Stimulated activated CD8-positive, alpha-beta memory T cell treated with anti-CD3 and anti-CD28 coated beads, Interleukin-15, amount 100 ng/mL, for 1 hour (primary cell): ENCODE measurements at regions not wholly inside any gene's neighbourhood (a gene's known extent, or its start where the extent isn't known, plus 50 kb on each side); places are given as distances from the start of the nearest gene placed in this dataset.

ENCODE experiments used
- DNase-seq: peaks from one replicate; pipeline ENCODE4 v3.0.0-alpha.2; 2020; ENCODE audit warnings: low read depth

DNA sequence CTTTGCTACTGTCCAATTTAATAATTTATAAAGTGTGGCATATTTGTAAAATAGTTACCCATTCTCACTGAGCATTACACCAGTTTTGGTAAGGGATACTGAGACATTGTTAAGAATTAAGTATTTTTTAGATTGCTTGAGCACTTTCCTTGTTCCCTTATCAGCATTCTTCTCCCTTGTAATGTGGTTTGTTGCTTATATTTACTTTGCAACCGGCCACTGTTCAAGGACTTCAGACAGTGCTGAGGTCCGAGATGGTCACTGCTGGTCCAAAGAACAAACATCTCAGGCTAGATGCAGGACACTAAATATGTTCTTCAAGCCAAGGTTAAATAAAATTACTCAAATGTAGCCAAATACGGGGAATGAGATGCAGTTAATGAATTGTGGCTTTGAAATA, 161.4 kb downstream of the TM9SF2 start:
- no peak for DNase-seq

- no peak for DNase-seq
These were observed 160.5 kb downstream of the TM9SF2 start for GRCh38 chr13:99661791-99662190.

- DNase-seq, result no peak
These were observed 158.7 kb downstream of the TM9SF2 start for GRCh38 chr13:99659866-99660554.

DNA sequence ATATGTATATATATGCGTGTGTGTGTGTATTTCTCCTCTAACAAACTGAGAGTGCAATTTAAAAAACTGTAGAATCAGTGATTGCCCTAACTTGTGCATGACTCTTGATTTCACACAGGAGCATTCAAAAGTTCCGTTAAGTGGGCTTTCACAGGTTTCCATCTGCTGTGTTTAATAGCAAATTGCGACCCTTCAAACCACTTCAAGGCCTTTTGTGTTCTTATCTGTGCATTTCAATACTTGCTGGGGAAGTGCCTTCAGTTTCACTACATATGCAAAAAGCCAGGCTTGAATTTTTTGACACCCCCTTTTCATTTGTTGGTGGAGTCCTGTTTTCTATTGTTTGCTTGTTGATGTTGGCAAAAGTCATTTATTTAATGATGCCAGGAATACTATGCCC, 158.0 kb downstream of the TM9SF2 start:
- DNase-seq, result no peak

GRCh38 chr13:99658261-99658991, 157.2 kb downstream of the TM9SF2 start:
- peak; percentile 15 for DNase-seq

DNA sequence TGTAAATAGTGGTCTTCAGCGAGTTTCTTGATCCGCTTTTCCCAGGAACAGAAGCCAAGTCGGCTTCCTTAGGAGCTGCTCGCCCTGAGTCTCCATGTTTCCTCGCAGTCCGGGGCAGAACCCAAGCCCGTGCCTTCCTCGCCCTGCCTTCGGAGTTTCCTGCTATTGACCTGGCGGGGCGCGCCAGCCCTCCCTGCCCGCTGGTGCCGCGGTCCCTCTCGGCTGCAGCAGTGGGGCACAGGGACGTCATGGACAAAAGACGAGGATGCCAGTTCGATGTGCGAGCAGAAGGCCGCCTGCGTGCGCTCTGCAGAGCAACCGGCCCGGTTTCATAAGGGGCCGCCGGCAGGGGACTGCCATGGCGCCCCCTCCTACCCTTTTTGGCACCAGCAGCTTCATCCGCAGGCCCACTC, 156.6 kb downstream of the TM9SF2 start:
- no peak for DNase-seq

DNA sequence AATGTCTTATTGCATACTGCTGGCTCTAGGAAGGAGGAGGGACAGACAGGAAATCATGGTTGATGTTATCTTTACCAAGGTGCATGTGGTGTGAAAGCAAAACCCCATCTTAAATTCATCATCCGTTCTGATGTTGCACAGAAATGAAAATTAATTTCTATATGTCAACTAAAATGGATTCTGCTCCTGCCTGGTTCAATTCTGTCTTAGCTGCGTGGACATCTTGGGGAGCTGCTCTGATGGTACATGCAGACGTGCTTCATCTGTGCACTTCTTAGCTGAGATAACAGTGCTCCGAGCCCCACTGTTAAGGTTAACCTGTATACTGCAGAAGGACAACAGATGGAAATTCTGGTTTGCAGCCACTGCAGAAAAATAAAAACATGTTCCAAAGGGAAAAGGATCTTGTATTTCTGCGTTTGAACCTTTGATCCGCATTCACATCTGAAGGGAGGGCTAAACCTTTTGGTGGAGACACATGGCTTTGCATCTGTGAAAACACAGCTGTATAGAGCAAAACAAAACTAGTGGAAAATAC, 155.6 kb downstream of the TM9SF2 start:
- no peak for DNase-seq

- DNase-seq, result peak; percentile 80
These were observed 154.9 kb downstream of the TM9SF2 start for GRCh38 chr13:99656092-99656745.

DNA sequence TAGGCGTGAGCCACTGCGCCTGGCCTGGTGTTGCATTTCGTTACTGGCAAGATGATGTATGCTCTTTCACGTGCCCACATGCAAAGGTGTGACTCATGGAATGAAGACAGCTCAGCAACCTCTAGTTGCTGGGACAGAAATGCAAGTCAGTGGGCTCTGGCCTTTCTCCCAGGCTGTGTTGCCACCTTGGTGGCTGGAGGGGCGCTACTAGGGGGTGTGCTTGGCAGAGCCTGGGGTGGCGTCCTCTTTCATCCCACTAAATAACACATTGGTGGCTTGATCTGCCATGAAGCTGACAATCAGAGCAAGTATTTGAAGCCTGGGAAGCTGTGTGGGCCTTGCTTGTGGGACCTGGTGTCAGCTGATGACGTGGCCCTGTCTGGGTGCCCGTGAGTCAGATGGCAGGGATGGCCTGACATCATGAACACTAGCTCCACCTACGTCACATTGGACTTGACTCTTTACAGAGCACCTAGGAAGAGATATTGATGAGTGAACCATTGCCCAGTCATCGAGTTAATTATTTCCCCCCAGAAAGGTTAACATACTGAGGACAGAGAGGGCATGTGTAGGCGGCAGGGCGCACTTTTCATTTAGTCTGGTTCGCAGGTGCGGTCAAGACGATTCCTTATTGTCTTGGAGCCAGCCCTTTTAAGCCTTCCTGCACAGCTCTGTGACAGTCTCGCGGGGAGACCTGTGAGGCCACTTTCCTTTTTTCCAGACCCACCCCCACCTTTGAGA, 154.2 kb downstream of the TM9SF2 start:
- DNase-seq, result no peak

DNA sequence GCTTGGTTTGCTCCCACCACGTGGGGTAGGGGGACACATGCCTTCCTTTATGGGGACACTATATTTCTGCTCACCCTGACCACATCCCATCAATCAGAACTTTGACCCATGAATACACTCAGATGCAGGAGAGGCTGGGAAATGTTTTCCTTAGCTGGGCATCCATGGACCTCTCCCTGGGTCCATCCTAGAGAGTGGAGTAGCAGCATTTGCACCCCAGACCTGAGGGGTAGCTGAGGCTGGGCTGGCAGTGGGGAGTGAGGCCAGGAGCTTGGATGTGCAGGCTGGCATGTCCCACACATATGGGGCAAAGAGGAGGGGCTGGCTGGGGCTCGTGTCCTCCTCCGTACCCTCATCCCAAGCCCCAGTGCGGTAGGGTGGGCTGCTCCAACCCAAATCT, 152.8 kb downstream of the TM9SF2 start:
- no peak for DNase-seq

GRCh38 chr13:99653526-99653925, 152.3 kb downstream of the TM9SF2 start:
- DNase-seq, result no peak

- no peak for DNase-seq
These were observed 151.6 kb downstream of the TM9SF2 start for GRCh38 chr13:99652901-99653300.

GRCh38 chr13:99652141-99652540, 150.9 kb downstream of the TM9SF2 start:
- DNase-seq, result no peak

GRCh38 chr13:99651016-99651415, 149.7 kb downstream of the TM9SF2 start:
- no peak for DNase-seq

DNA sequence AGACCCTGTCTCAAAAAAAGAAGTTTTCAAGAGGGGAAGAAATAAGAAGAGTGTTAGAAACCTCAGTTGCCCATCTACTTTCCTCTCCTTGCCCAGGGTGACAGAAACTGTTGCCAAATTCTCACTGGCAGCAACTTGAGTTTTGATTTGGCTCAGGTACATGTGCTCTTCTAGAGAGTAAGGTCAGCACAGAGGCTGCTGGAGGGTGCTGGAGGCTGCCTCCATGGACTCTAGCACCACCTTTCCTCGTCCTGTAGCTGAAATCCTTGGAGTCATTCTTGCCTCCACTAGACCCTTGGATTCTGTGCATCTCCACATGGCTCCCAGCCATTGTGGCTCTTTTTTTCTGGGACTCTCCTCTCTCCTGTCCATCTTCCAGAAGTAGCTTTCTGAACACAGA, 149.1 kb downstream of the TM9SF2 start:
- DNase-seq, result no peak

DNA sequence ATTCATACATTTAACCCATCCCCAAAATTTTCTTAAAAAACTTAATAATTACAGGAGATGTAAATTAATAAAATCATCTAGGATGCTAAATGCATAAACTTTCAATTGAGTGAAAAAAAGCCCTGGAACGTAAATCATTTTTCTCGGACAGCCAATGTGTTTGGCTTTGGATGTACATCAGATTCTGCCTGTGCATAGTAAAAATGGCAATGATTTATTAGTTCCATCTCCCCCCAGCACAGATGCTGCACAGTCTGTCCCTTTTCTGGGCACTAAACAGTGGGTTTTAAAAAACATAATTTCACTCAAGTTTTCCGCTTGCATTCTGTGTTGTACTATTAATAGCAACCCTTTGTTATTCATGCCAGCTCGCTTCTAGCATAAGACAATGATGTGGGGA, 147.7 kb downstream of the TM9SF2 start:
- DNase-seq, result no peak

DNA sequence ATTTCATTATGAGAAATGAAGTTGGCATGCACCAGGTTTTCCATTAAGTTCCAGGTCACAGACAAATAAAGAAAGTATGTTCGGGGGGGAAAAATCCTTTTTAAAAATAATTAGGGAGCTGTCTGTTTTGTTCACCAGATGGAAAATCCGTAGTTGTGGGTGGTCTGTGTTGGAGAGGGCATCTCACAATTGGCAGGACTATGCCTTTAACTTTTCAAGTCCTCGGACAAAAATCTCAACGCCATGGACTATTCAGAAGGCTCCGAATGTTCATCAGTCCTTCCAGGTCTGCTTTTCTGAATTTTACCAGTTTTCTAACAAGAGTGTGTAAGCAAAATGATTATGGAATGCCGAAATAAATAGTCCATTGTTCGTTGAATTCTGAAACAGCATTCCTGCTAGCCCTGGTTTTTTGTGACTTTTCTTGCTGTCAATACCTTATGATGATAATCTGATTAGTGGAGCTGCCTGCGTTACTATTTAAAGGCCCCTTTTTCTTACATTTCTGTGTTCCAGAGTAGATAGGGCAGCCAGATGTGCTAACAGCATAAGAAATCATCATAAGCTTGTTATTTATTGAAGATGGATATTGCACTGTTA, 146.9 kb downstream of the TM9SF2 start:
- no peak for DNase-seq

DNA sequence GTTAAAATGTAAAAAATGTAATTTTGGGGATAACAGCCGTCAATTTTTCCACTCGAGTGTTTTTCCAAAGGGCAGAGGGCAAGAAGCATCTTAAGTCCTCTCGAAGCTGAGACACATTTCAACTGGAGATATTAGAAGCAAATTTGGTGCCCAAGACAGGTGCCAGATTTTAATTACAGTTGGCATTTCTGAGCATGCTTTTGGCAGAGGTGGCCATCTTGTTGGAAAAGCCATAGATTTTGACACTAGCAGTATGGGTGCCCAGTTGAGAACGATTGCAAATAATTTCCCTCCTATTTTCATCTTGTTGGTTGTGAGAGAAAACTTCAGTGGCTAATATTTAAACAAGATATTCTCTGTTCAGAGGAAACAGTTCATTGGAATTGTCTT, 146.3 kb downstream of the TM9SF2 start:
- DNase-seq, result no peak

DNA sequence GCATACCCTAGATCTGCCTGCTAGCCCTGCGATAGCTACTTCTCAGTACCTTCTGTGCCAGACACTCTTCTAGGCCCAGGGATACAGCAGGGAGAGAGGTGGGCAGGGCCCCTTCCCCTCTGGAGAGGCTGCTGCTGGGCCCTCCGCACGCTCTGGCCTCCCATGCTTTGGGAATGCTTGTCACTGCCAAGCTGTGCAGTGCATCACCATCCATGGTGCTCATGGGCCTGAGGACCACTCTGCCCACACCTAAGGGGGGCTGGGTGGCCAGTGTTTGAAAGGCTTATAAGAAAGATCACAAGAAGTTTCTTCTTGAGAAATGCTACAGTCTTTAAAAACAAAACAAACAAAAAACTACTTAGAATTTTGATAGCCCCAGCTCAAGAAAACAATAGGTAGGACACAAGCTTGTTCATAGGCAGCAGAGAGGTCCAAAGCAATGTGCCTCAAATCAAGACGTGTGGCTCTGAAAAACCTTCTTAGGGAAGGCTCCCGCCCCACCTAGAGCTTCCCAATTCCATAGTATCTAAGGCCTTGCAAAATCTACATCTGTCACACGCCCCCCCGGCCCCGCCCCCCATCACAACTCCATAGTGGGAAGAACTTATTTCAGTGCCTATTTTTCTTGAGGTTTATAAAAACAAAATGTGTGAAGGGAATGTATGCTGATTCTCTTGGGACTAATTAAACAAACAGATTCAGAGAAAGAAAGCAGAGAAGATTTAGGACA, 145.8 kb downstream of the TM9SF2 start:
- no peak for DNase-seq

GRCh38 chr13:99642841-99643240, 141.6 kb downstream of the TM9SF2 start:
- DNase-seq, result no peak

- no peak for DNase-seq
These were observed 140.7 kb downstream of the TM9SF2 start for GRCh38 chr13:99642006-99642405.
